CD4-positive, alpha-beta T cell (primary cell): ENCODE measurements at regions not wholly inside any gene's neighbourhood (a gene's known extent, or its start where the extent isn't known, plus 50 kb on each side); places are given as distances from the start of the nearest gene placed in this dataset.

ENCODE experiments used
- ATAC-seq: fragments of 200-7000 bp; cut with Tn5 transposase; one replicate; pipeline ENCODE4 v1.10.0; 2022; ENCODE audit warnings: mild to moderate bottlenecking; ENCODE audit not compliant: poor library complexity
- CTCF ChIA-PET: fragments of 350-600 bp; sonication (Branson Sonifier 250); formaldehyde crosslinking; loops from one replicate; lab custom pipeline; 2021; ENCODE audit warnings: antibody characterized with exemption, inconsistent platforms; lab: Charles Lee
- POLR2A ChIA-PET: fragments of 350-600 bp; sonication (Branson Sonifier 250); formaldehyde crosslinking; loops from one replicate; lab custom pipeline; 2021; ENCODE audit warnings: antibody characterized with exemption, inconsistent platforms; lab: Charles Lee
- DNase-seq, 14 experiments: peaks; one replicate each; pipeline ENCODE4 v3.0.0-alpha.2; 2013 to 2020; ENCODE audit warnings: mixed read lengths in 2 of 14
- H3K27ac ChIP-seq, 2 donors: one replicate each; pipeline versions ENCODE4 v1.5.1 to v1.7.0; 2013; ENCODE audit warnings: low read length in 2 of 2, low read depth in 1 of 2, mild to moderate bottlenecking in 1 of 2
- H3K27me3 ChIP-seq, 2 experiments: 1 replicate in 1 of 2; 2 replicates in 1 of 2; pipeline versions ENCODE4 v1.6.1 to v1.7.0; 2013; ENCODE audit warnings: low read length in 2 of 2, control low read depth in 1 of 2, mild to moderate bottlenecking in 1 of 2, moderate library complexity in 1 of 2; ENCODE audit not compliant: insufficient read depth in 2 of 2, control insufficient read depth in 1 of 2
- H3K36me3 ChIP-seq: one replicate; pipeline ENCODE4 v1.6.1; 2013; ENCODE audit warnings: low read length, control low read depth; ENCODE audit not compliant: insufficient read depth
- H3K4me1 ChIP-seq: one replicate; pipeline ENCODE4 v1.6.1; 2013; ENCODE audit warnings: low read length, control low read depth; ENCODE audit not compliant: insufficient read depth
- H3K4me3 ChIP-seq: one replicate; pipeline ENCODE4 v1.5.1; 2013; ENCODE audit warnings: mild to moderate bottlenecking, low read length, moderate library complexity
- H3K9me3 ChIP-seq, 2 experiments: 1 replicate in 1 of 2; 2 replicates in 1 of 2; pipeline versions ENCODE4 v1.6.1 to v1.7.0; 2013; ENCODE audit warnings: low read length in 2 of 2, mild to moderate bottlenecking in 2 of 2, control low read depth in 1 of 2, moderate library complexity in 1 of 2; ENCODE audit not compliant: control insufficient read depth in 1 of 2, insufficient read depth in 1 of 2
- H3K27ac Mint-ChIP-seq: one replicate; pipeline ENCODE4 v1.8.0; 2020; ENCODE audit warnings: mixed read lengths
- H3K27me3 Mint-ChIP-seq: one replicate; pipeline ENCODE4 v1.8.0; 2021; ENCODE audit warnings: mixed read lengths
- H3K36me3 Mint-ChIP-seq: one replicate; pipeline ENCODE4 v1.8.0; 2021; ENCODE audit warnings: low read depth, mixed read lengths
- H3K4me1 Mint-ChIP-seq: one replicate; pipeline ENCODE4 v1.8.0; 2021; ENCODE audit warnings: low read depth, mixed read lengths
- H3K4me3 Mint-ChIP-seq: one replicate; pipeline ENCODE4 v1.8.0; 2020; ENCODE audit warnings: mild to moderate bottlenecking, mixed read lengths
- H3K9me3 Mint-ChIP-seq: one replicate; pipeline ENCODE4 v1.8.0; 2020; ENCODE audit warnings: mixed read lengths
- intact Hi-C, 2 experiments: fragments of 100-400 bp; cut with DNase I in 1 of 2; cut with micrococcal nuclease in 1 of 2; formaldehyde crosslinking; loops; one replicate each; pipeline versions ENCODE4 v1.15.1 to v1.9.0; 2023 to 2025; cut with DNase I, micrococcal nuclease
- TF ChIP-seq, protein P1 (sequence below): fragments of 200-600 bp; IDR thresholded peaks from one replicate; pipeline ENCODE4 v1.8.0; 2022; ENCODE audit warnings: antibody characterized with exemption, mild to moderate bottlenecking

DNA sequence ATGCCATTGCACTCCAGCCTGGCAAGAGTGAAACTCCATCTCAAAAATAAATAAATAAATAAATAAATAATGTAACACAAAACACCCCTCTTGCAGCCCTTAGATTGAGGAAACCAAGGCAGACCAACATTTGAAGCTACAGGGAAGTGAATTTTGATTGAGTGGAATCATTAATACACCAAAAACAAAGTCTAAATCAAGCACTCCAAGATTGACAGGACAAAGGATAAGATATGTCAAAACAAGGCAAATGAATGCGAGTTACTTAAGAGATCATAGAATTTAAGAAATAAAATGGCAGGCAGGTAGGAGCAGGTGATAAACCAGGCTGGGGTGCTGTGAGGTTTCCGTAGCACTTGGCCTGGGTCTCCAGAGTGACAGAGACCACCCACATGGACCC lies 54.9 kb upstream of the RAB12 start:
- POLR2A ChIA-PET: no interaction called here
- H3K27ac ChIP-seq: no peak overlapping the region
- DNase-seq: no peak

DNA sequence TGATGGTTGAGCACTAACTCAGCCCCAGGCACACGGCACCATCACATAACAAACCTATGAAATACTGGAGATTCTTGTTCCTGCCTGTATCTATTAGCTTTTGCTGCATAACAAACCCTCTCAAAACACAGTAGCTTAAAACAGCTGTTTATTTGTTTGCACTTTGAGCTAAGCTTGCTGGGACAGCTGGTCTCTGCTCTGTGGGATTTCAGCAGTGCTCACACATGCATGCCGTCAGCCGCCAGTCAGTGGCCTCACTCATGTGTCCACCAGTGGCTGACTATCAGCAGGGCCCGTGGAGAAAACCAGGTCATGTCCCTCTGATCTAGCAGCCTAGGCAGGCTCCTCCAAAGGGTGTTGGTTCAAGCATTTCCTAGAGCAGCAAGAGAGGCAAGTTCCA lies 52.8 kb upstream of the RAB12 start:
- CTCF ChIA-PET: no interaction called here
- H3K4me1 Mint-ChIP-seq: no peaks in the 10 kb centered on the region

More for the DNA sequence above, 54.9 kb upstream of the RAB12 start:
- intact Hi-C loops: no loop called here
- H3K36me3 Mint-ChIP-seq: no peaks in the 10 kb centered on the region
- peaks cover 0 to 3% of the 10 kb centered on the region in 2 experiments for H3K27me3 ChIP-seq
- no peaks in the 10 kb centered on the region for H3K4me1 Mint-ChIP-seq
- peaks cover 1% of the 10 kb centered on the region for H3K27me3 Mint-ChIP-seq
- CTCF ChIA-PET: no interaction called here
- TF ChIP-seq, protein P1, sequence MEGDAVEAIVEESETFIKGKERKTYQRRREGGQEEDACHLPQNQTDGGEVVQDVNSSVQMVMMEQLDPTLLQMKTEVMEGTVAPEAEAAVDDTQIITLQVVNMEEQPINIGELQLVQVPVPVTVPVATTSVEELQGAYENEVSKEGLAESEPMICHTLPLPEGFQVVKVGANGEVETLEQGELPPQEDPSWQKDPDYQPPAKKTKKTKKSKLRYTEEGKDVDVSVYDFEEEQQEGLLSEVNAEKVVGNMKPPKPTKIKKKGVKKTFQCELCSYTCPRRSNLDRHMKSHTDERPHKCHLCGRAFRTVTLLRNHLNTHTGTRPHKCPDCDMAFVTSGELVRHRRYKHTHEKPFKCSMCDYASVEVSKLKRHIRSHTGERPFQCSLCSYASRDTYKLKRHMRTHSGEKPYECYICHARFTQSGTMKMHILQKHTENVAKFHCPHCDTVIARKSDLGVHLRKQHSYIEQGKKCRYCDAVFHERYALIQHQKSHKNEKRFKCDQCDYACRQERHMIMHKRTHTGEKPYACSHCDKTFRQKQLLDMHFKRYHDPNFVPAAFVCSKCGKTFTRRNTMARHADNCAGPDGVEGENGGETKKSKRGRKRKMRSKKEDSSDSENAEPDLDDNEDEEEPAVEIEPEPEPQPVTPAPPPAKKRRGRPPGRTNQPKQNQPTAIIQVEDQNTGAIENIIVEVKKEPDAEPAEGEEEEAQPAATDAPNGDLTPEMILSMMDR: no peak
- no peaks in the 10 kb centered on the region for H3K4me1 ChIP-seq
- no peak overlapping the region for H3K27ac Mint-ChIP-seq
- no peaks in the 10 kb centered on the region for H3K9me3 Mint-ChIP-seq
- H3K9me3 ChIP-seq: no peaks in the 10 kb centered on the region
- H3K4me3 Mint-ChIP-seq: no peak overlapping the region
- no peak for ATAC-seq
- no peak overlapping the region for H3K4me3 ChIP-seq
- H3K36me3 ChIP-seq: no peaks in the 10 kb centered on the region

More for the DNA sequence above, 52.8 kb upstream of the RAB12 start:
- no peak for ATAC-seq
- Histone ChIP-seq H3K4me1 (no peaks in the 10 kb centered on the region), H3K36me3 (no peaks in the 10 kb centered on the region), H3K27ac (no peak overlapping the region), H3K9me3 (no peaks in the 10 kb centered on the region), H3K27me3 (peaks cover 0 to 2% of the 10 kb centered on the region in 2 experiments), H3K4me3 (no peak overlapping the region)
- intact Hi-C loops: loop anchor here in 1 of 2 experiments (5.0 kb wide), 1 partner anchor 176 kb away; no protein-coding TSS in a partner anchor
- POLR2A ChIA-PET: no interaction called here
- no peaks in the 10 kb centered on the region for H3K9me3 Mint-ChIP-seq
- H3K27ac Mint-ChIP-seq: no peak overlapping the region
- H3K4me3 Mint-ChIP-seq: no peak overlapping the region
- no peaks in the 10 kb centered on the region for H3K27me3 Mint-ChIP-seq
- H3K36me3 Mint-ChIP-seq: no peaks in the 10 kb centered on the region
- TF ChIP-seq, protein P1: no peak
- no peak for DNase-seq
